ENCODE measurements at regions not wholly inside any gene's neighbourhood (a gene's known extent, or its start where the extent isn't known, plus 50 kb on each side); places are given as distances from the start of the nearest gene placed in this dataset.

DNA sequence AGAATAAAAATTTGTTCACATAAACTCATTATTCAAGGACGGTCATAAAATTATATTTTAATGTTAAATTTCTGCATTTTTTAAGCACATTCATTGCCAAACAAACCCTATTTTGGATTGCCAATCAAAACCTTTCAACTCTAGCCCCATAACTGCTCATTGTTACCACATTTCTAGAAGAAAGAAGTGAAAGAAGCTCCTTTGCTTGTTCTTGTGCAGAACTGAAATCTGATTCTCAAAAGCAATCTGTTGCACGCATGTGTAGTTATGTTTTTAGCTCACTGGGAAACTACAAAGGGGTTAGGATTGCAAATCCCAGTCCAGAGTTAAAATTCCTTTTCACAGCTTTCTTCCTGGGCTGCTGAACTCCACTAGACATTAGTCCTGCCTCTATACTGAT is 109.5 kb upstream of the MIR17HG start:
- TF ChIP-seq ZBTB21 (CRISPR knock-in tag; IDR thresholded peaks at IDR 0.05; ENCODE audit: borderline replicate concordance) (no peak), SMAD4 (CRISPR knock-in tag; IDR thresholded peaks at IDR 0.05) (no peak), ETV6 (CRISPR knock-in tag; IDR thresholded peaks at IDR 0.05) (no peak), ATF2 (CRISPR knock-in tag; IDR thresholded peaks at IDR 0.05; ENCODE audit: borderline replicate concordance, low read depth) (no peak), TP53 (CRISPR knock-in tag; IDR thresholded peaks at IDR 0.05) (no peak)
- TF ChIP-seq, protein P1, sequence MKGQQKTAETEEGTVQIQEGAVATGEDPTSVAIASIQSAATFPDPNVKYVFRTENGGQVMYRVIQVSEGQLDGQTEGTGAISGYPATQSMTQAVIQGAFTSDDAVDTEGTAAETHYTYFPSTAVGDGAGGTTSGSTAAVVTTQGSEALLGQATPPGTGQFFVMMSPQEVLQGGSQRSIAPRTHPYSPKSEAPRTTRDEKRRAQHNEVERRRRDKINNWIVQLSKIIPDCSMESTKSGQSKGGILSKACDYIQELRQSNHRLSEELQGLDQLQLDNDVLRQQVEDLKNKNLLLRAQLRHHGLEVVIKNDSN (CRISPR knock-in tag; IDR thresholded peaks at IDR 0.05), result no peak
- H3K27ac Mint-ChIP-seq, result no peak overlapping the region
- no peak for DNase-seq (ENCODE audit: low spot score)
- H3K4me3 Mint-ChIP-seq, result no peak overlapping the region
- H3K9me3 Mint-ChIP-seq, result peaks cover 10% of the 10 kb centered on the region
- ATAC-seq, result no peak
- ChIA-PET CTCF (no interaction called here), POLR2A (interaction anchor here (0.6 kb wide), 1 partner anchor 121 kb away, joined by 4 read pairs; no protein-coding TSS in a partner anchor)
- peaks cover 6% of the 10 kb centered on the region for H3K36me3 Mint-ChIP-seq
- H3K4me1 Mint-ChIP-seq, result peaks cover 1% of the 10 kb centered on the region; the same call in 1 of the 2 replicates
- no peaks in the 10 kb centered on the region for H3K27me3 Mint-ChIP-seq (ENCODE audit: low read depth)

DNA sequence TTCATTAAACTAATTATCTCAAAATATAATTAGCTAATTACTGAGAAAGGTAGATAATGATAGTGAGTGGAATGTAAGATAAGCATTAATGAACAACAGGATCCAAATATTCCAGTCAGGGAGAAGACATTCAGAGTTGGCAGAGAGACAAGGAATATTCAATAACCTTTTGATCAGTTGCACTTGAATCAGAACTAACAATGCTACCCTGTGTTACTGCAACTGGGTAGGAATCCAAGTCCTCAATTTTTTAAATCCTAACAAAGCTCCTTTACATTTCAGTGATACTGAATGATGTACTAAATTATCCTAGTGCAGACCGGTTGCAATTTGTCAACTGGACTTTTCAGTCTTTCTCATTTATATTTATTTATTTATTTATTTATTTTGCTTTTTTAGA is 107.1 kb upstream of the MIR17HG start:
- H3K27ac Mint-ChIP-seq, result no peak overlapping the region
- peaks cover 14% of the 10 kb centered on the region for H3K9me3 Mint-ChIP-seq
- ATAC-seq (no peak), DNase-seq (ENCODE audit: low spot score) (no peak)
- ChIA-PET POLR2A (no interaction called here), CTCF (no interaction called here)
- no peaks in the 10 kb centered on the region for H3K27me3 Mint-ChIP-seq (ENCODE audit: low read depth)
- peaks cover 9% of the 10 kb centered on the region for H3K36me3 Mint-ChIP-seq
- H3K4me1 Mint-ChIP-seq, result no peaks in the 10 kb centered on the region
- H3K4me3 Mint-ChIP-seq, result no peak overlapping the region
- TF ChIP-seq MYBL2 (CRISPR knock-in tag; IDR thresholded peaks at IDR 0.05), result no peak
- TF ChIP-seq, protein P2, sequence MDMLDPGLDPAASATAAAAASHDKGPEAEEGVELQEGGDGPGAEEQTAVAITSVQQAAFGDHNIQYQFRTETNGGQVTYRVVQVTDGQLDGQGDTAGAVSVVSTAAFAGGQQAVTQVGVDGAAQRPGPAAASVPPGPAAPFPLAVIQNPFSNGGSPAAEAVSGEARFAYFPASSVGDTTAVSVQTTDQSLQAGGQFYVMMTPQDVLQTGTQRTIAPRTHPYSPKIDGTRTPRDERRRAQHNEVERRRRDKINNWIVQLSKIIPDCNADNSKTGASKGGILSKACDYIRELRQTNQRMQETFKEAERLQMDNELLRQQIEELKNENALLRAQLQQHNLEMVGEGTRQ (CRISPR knock-in tag; IDR thresholded peaks at IDR 0.05), result no peak
- no peak for TF ChIP-seq FOXK1 (CRISPR knock-in tag; IDR thresholded peaks at IDR 0.05)
- TF ChIP-seq GABPB1 (CRISPR knock-in tag; IDR thresholded peaks at IDR 0.05), result no peak
- TF ChIP-seq, protein P3, sequence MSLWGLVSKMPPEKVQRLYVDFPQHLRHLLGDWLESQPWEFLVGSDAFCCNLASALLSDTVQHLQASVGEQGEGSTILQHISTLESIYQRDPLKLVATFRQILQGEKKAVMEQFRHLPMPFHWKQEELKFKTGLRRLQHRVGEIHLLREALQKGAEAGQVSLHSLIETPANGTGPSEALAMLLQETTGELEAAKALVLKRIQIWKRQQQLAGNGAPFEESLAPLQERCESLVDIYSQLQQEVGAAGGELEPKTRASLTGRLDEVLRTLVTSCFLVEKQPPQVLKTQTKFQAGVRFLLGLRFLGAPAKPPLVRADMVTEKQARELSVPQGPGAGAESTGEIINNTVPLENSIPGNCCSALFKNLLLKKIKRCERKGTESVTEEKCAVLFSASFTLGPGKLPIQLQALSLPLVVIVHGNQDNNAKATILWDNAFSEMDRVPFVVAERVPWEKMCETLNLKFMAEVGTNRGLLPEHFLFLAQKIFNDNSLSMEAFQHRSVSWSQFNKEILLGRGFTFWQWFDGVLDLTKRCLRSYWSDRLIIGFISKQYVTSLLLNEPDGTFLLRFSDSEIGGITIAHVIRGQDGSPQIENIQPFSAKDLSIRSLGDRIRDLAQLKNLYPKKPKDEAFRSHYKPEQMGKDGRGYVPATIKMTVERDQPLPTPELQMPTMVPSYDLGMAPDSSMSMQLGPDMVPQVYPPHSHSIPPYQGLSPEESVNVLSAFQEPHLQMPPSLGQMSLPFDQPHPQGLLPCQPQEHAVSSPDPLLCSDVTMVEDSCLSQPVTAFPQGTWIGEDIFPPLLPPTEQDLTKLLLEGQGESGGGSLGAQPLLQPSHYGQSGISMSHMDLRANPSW (CRISPR knock-in tag; conservative IDR thresholded peaks at IDR 0.05; ENCODE audit: low read depth), result no peak
- TF ChIP-seq TEAD1 (CRISPR knock-in tag; IDR thresholded peaks at IDR 0.05), result no peak
- TF ChIP-seq, protein P4, sequence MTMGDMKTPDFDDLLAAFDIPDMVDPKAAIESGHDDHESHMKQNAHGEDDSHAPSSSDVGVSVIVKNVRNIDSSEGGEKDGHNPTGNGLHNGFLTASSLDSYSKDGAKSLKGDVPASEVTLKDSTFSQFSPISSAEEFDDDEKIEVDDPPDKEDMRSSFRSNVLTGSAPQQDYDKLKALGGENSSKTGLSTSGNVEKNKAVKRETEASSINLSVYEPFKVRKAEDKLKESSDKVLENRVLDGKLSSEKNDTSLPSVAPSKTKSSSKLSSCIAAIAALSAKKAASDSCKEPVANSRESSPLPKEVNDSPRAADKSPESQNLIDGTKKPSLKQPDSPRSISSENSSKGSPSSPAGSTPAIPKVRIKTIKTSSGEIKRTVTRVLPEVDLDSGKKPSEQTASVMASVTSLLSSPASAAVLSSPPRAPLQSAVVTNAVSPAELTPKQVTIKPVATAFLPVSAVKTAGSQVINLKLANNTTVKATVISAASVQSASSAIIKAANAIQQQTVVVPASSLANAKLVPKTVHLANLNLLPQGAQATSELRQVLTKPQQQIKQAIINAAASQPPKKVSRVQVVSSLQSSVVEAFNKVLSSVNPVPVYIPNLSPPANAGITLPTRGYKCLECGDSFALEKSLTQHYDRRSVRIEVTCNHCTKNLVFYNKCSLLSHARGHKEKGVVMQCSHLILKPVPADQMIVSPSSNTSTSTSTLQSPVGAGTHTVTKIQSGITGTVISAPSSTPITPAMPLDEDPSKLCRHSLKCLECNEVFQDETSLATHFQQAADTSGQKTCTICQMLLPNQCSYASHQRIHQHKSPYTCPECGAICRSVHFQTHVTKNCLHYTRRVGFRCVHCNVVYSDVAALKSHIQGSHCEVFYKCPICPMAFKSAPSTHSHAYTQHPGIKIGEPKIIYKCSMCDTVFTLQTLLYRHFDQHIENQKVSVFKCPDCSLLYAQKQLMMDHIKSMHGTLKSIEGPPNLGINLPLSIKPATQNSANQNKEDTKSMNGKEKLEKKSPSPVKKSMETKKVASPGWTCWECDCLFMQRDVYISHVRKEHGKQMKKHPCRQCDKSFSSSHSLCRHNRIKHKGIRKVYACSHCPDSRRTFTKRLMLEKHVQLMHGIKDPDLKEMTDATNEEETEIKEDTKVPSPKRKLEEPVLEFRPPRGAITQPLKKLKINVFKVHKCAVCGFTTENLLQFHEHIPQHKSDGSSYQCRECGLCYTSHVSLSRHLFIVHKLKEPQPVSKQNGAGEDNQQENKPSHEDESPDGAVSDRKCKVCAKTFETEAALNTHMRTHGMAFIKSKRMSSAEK (CRISPR knock-in tag; IDR thresholded peaks at IDR 0.05; ENCODE audit: borderline replicate concordance), result no peak
- TF ChIP-seq SMAD3 (CRISPR knock-in tag; IDR thresholded peaks at IDR 0.05; ENCODE audit: borderline replicate concordance), result no peak
- TF ChIP-seq ZNF121 (CRISPR knock-in tag; IDR thresholded peaks at IDR 0.05), result no peak
- no peak for TF ChIP-seq PREB (CRISPR knock-in tag; IDR thresholded peaks at IDR 0.05; ENCODE audit: borderline replicate concordance)
- no peak for TF ChIP-seq ZNF138 (CRISPR knock-in tag; conservative IDR thresholded peaks at IDR 0.05)
- TF ChIP-seq ATF1 (CRISPR knock-in tag; IDR thresholded peaks at IDR 0.05), result no peak
- no peak for TF ChIP-seq ZNF423 (CRISPR knock-in tag; IDR thresholded peaks at IDR 0.05)
